GM19397 (cell line): ENCODE measurements at regions not wholly inside any gene's neighbourhood (a gene's known extent, or its start where the extent isn't known, plus 50 kb on each side); places are given as distances from the start of the nearest gene placed in this dataset.
A peak's percentile ranks its signal among the peaks of the same experiment; 100 is the strongest.
"Not testable (repeated sequence)": the region's sequence is repeated elsewhere in the genome, so short reads cannot be mapped to it uniquely, and the experiment has no call there.

Experiments
- ATAC-seq: cut with Tn5 transposase; IDR thresholded peaks from one replicate; pipeline ENCODE4 v1.9.1; 2021; ENCODE audit warnings: mild to moderate bottlenecking, moderate library complexity; ENCODE audit not compliant: unreplicated experiment

- not testable (repeated sequence) for ATAC-seq
These were observed 124.3 kb downstream of the TP53TG3F start for GRCh38 chr16:33583702-33584101.

- ATAC-seq, result not testable (repeated sequence)
These were observed 129.2 kb downstream of the TP53TG3F start for GRCh38 chr16:33588589-33588988.

- ATAC-seq, result not testable (repeated sequence)
These were observed 133.9 kb downstream of the TP53TG3F start for GRCh38 chr16:33593344-33593743.

GRCh38 chr16:33595074-33595473 is 135.7 kb downstream of the TP53TG3F start:
- not testable (repeated sequence) for ATAC-seq

- peak; percentile 57 for ATAC-seq
These were observed 141.6 kb downstream of the TP53TG3F start for GRCh38 chr16:33601029-33601428.

GRCh38 chr16:33623535-33624077 is 164.2 kb downstream of the TP53TG3F start:
- ATAC-seq, result not testable (repeated sequence)

GRCh38 chr16:33628895-33629294 is 169.5 kb downstream of the TP53TG3F start:
- not testable (repeated sequence) for ATAC-seq

- ATAC-seq, result not testable (repeated sequence)
These were observed 172.3 kb downstream of the TP53TG3F start for GRCh38 chr16:33631713-33632112.

- ATAC-seq, result not testable (repeated sequence)
These were observed 174.6 kb downstream of the TP53TG3F start for GRCh38 chr16:33634057-33634456.

- ATAC-seq, result not testable (repeated sequence)
These were observed 177.3 kb downstream of the TP53TG3F start for GRCh38 chr16:33636760-33637159.

GRCh38 chr16:33643270-33643669 is 183.9 kb downstream of the TP53TG3F start:
- ATAC-seq, result peak; percentile 80

- ATAC-seq, result peak; percentile 44
These were observed 184.4 kb downstream of the TP53TG3F start for GRCh38 chr16:33643698-33644381.

GRCh38 chr16:33646386-33646785 is 187.0 kb downstream of the TP53TG3F start:
- ATAC-seq, result not testable (repeated sequence)

- ATAC-seq, result not testable (repeated sequence)
These were observed 196.3 kb downstream of the TP53TG3F start for GRCh38 chr16:33655756-33656155.

GRCh38 chr16:33656394-33656793 is 197.0 kb downstream of the TP53TG3F start:
- ATAC-seq, result peak; percentile 54

GRCh38 chr16:33657717-33658116 is 198.3 kb downstream of the TP53TG3F start:
- ATAC-seq, result peak; percentile 47

GRCh38 chr16:33680791-33681190 is 221.4 kb downstream of the TP53TG3F start:
- not testable (repeated sequence) for ATAC-seq

GRCh38 chr16:33700320-33700719 is 240.9 kb downstream of the TP53TG3F start:
- not testable (repeated sequence) for ATAC-seq

GRCh38 chr16:33706845-33707590 is 247.6 kb downstream of the TP53TG3F start:
- not testable (repeated sequence) for ATAC-seq

GRCh38 chr16:33707591-33707934 is 248.2 kb downstream of the TP53TG3F start:
- not testable (repeated sequence) for ATAC-seq

GRCh38 chr16:33709856-33710695 is 250.7 kb downstream of the TP53TG3F start:
- ATAC-seq, result not testable (repeated sequence)
